Hypothalamus (tissue), 51 donors: ENCODE measurements at regions not wholly inside any gene's neighbourhood (a gene's known extent, or its start where the extent isn't known, plus 50 kb on each side); places are given as distances from the start of the nearest gene placed in this dataset.
A peak's percentile ranks its signal among the peaks of the same experiment; 100 is the strongest.
"Not testable (repeated sequence)": the region's sequence is repeated elsewhere in the genome, so short reads cannot be mapped to it uniquely, and the experiment has no call there.

Experiments
- DNase-seq, 51 donors: peaks; one replicate each; lab custom pipeline; 2025; lab: John Stamatoyannopoulos, UW

- DNase-seq = no peak
These were observed 249.4 kb upstream of the CTBP2 start for GRCh38 chr10:125409756-125410155.

GRCh38 chr10:125407557-125407956, 247.2 kb upstream of the CTBP2 start:
- no peak for DNase-seq

- no peak for DNase-seq
These were observed 246.7 kb upstream of the CTBP2 start for GRCh38 chr10:125407000-125407502.

- not testable (repeated sequence) for DNase-seq
These were observed 244.5 kb upstream of the CTBP2 start for GRCh38 chr10:125404902-125405301.

GRCh38 chr10:125401462-125401861, 241.1 kb upstream of the CTBP2 start:
- DNase-seq = no peak

- no peak for DNase-seq
These were observed 238.9 kb upstream of the CTBP2 start for GRCh38 chr10:125399289-125399688.

GRCh38 chr10:125398270-125398669, 237.9 kb upstream of the CTBP2 start:
- DNase-seq = no peak

- DNase-seq = no peak
These were observed 237.2 kb upstream of the CTBP2 start for GRCh38 chr10:125397608-125398007.

- DNase-seq = no peak
These were observed 236.3 kb upstream of the CTBP2 start for GRCh38 chr10:125396676-125397075.

GRCh38 chr10:125392609-125393008, 232.2 kb upstream of the CTBP2 start:
- no peak for DNase-seq

GRCh38 chr10:125392154-125392553, 231.8 kb upstream of the CTBP2 start:
- no peak for DNase-seq

- no peak for DNase-seq
These were observed 229.3 kb upstream of the CTBP2 start for GRCh38 chr10:125389648-125390047.

GRCh38 chr10:125379592-125379991, 219.2 kb upstream of the CTBP2 start:
- no peak for DNase-seq

GRCh38 chr10:125377368-125377767, 217.0 kb upstream of the CTBP2 start:
- no peak for DNase-seq

- DNase-seq = peak in 2 of 51 donors; percentile 2 to 3
These were observed 214.8 kb upstream of the CTBP2 start for GRCh38 chr10:125375210-125375609.

GRCh38 chr10:125373546-125373945, 213.2 kb upstream of the CTBP2 start:
- no peak for DNase-seq

- DNase-seq = no peak
These were observed 210.2 kb upstream of the CTBP2 start for GRCh38 chr10:125370578-125370977.

- no peak for DNase-seq
These were observed 209.3 kb upstream of the CTBP2 start for GRCh38 chr10:125369382-125370326.

GRCh38 chr10:125368146-125368545, 207.8 kb upstream of the CTBP2 start:
- DNase-seq = no peak

GRCh38 chr10:125363791-125364190, 203.4 kb upstream of the CTBP2 start:
- no peak for DNase-seq

- DNase-seq = no peak
These were observed 202.6 kb upstream of the CTBP2 start for GRCh38 chr10:125362950-125363349.

- DNase-seq = no peak
These were observed 199.0 kb upstream of the CTBP2 start for GRCh38 chr10:125359401-125359800.
